ENCODE measurements at regions not wholly inside any gene's neighbourhood (a gene's known extent, or its start where the extent isn't known, plus 50 kb on each side); places are given as distances from the start of the nearest gene placed in this dataset.

GRCh38 chr6:121686611-121687023 is 251.2 kb downstream of the GJA1 start:
- TF ChIP-seq, protein P1, sequence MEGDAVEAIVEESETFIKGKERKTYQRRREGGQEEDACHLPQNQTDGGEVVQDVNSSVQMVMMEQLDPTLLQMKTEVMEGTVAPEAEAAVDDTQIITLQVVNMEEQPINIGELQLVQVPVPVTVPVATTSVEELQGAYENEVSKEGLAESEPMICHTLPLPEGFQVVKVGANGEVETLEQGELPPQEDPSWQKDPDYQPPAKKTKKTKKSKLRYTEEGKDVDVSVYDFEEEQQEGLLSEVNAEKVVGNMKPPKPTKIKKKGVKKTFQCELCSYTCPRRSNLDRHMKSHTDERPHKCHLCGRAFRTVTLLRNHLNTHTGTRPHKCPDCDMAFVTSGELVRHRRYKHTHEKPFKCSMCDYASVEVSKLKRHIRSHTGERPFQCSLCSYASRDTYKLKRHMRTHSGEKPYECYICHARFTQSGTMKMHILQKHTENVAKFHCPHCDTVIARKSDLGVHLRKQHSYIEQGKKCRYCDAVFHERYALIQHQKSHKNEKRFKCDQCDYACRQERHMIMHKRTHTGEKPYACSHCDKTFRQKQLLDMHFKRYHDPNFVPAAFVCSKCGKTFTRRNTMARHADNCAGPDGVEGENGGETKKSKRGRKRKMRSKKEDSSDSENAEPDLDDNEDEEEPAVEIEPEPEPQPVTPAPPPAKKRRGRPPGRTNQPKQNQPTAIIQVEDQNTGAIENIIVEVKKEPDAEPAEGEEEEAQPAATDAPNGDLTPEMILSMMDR (IDR thresholded peaks at IDR 0.05): no peak
- TF ChIP-seq POLR2A (IDR thresholded peaks at IDR 0.05): no peak
- no peak for TF ChIP-seq EP300 (IDR thresholded peaks at IDR 0.05)

All from stomach (tissue), 4 donors.